ENCODE measurements at regions not wholly inside any gene's neighbourhood (a gene's known extent, or its start where the extent isn't known, plus 50 kb on each side); places are given as distances from the start of the nearest gene placed in this dataset.

- TF ChIP-seq TCF7 (CRISPR knock-in tag; IDR thresholded peaks at IDR 0.05; ENCODE audit: low read depth) = no peak
Measured at GRCh38 chr18:71426441-71426840, 1117.7 kb downstream of the CBLN2 start (continued).

DNA sequence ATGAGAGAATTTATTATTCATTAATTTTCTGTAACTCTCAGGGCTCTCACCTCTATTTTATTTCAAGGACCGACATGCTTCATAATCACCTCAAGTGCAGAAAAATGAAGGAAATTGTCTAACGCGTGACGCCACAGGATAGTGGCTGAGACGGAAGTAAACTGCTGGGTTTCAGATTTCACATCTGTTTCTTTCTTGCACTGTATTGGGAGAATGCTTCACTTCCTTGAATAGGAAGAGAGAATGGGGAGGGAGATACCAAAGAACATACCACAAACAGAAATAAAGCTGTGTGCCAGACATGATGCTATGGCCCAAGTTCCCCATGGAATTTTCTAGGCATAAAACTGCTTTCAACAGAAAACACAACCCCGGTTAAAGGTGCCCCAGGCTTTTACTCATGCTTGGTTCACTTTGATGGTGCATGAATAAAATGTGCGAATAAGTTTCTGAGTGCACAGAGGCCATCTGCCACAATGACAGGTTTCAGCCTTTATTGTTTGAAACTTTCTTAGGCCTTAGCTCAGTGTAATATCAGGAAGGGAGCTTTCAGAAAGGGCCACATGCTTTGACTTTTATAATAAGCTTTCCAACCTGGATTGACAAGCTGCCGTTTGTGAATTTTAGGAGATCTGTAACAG is 1116.4 kb downstream of the SOCS6 start:
- Mint-ChIP-seq H3K27me3 (ENCODE audit: low read depth) (peaks cover 6% of the 10 kb centered on the region; the same call in 1 of the 2 replicates), H3K27ac (no peak overlapping the region), H3K9me3 (peaks cover 73% of the 10 kb centered on the region), H3K36me3 (peaks cover 57% of the 10 kb centered on the region), H3K4me1 (no peaks in the 10 kb centered on the region), H3K4me3 (no peak overlapping the region)
- ChIA-PET POLR2A (no interaction called here), CTCF (no interaction called here)
- ATAC-seq (no peak), DNase-seq (ENCODE audit: low spot score) (no peak)
- TF ChIP-seq CREB1 (CRISPR knock-in tag; IDR thresholded peaks at IDR 0.05) (no peak), CREM (CRISPR knock-in tag; IDR thresholded peaks at IDR 0.05) (no peak), ESRRA (CRISPR knock-in tag; IDR thresholded peaks at IDR 0.05; ENCODE audit: borderline replicate concordance) (no peak), GTF2I (CRISPR knock-in tag; conservative IDR thresholded peaks at IDR 0.05) (no peak)
- TF ChIP-seq, protein P1, sequence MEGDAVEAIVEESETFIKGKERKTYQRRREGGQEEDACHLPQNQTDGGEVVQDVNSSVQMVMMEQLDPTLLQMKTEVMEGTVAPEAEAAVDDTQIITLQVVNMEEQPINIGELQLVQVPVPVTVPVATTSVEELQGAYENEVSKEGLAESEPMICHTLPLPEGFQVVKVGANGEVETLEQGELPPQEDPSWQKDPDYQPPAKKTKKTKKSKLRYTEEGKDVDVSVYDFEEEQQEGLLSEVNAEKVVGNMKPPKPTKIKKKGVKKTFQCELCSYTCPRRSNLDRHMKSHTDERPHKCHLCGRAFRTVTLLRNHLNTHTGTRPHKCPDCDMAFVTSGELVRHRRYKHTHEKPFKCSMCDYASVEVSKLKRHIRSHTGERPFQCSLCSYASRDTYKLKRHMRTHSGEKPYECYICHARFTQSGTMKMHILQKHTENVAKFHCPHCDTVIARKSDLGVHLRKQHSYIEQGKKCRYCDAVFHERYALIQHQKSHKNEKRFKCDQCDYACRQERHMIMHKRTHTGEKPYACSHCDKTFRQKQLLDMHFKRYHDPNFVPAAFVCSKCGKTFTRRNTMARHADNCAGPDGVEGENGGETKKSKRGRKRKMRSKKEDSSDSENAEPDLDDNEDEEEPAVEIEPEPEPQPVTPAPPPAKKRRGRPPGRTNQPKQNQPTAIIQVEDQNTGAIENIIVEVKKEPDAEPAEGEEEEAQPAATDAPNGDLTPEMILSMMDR (IDR thresholded peaks at IDR 0.05) = no peak

- Mint-ChIP-seq H3K27ac (no peak overlapping the region), H3K36me3 (peaks cover 52% of the 10 kb centered on the region), H3K27me3 (ENCODE audit: low read depth) (peaks cover 6% of the 10 kb centered on the region; the same call in 1 of the 2 replicates), H3K4me3 (no peak overlapping the region), H3K4me1 (no peaks in the 10 kb centered on the region), H3K9me3 (peaks cover 71% of the 10 kb centered on the region)
- no peak for DNase-seq (ENCODE audit: low spot score)
- POLR2A ChIA-PET = no interaction called here
- no peak for ATAC-seq
- CTCF ChIA-PET = no interaction called here
- TF ChIP-seq TP53 (CRISPR knock-in tag; IDR thresholded peaks at IDR 0.05) (no peak), IRF1 (CRISPR knock-in tag; IDR thresholded peaks at IDR 0.05) (no peak), PREB (CRISPR knock-in tag; IDR thresholded peaks at IDR 0.05; ENCODE audit: borderline replicate concordance) (no peak), NR1H2 (CRISPR knock-in tag; IDR thresholded peaks at IDR 0.05) (no peak), ZNF138 (CRISPR knock-in tag; conservative IDR thresholded peaks at IDR 0.05) (no peak), CBFB (CRISPR knock-in tag; IDR thresholded peaks at IDR 0.05; ENCODE audit: low read depth) (no peak), RELA (CRISPR knock-in tag; IDR thresholded peaks at IDR 0.05; ENCODE audit: borderline replicate concordance) (no peak), ELF4 (CRISPR knock-in tag; IDR thresholded peaks at IDR 0.05; ENCODE audit: low read depth) (no peak), CREM (CRISPR knock-in tag; IDR thresholded peaks at IDR 0.05) (no peak), SOX15 (CRISPR knock-in tag; IDR thresholded peaks at IDR 0.05) (no peak), NR2C2 (CRISPR knock-in tag; IDR thresholded peaks at IDR 0.05) (no peak), ZNF671 (CRISPR knock-in tag; IDR thresholded peaks at IDR 0.05) (no peak), IRF2 (CRISPR knock-in tag; IDR thresholded peaks at IDR 0.05; ENCODE audit: borderline replicate concordance, low read depth) (no peak), CDX4 (CRISPR knock-in tag; IDR thresholded peaks at IDR 0.05; ENCODE audit: borderline replicate concordance) (no peak), ETV6 (CRISPR knock-in tag; IDR thresholded peaks at IDR 0.05) (no peak), FOXJ3 (CRISPR knock-in tag; IDR thresholded peaks at IDR 0.05; ENCODE audit: borderline replicate concordance) (no peak)
- TF ChIP-seq, protein P2, sequence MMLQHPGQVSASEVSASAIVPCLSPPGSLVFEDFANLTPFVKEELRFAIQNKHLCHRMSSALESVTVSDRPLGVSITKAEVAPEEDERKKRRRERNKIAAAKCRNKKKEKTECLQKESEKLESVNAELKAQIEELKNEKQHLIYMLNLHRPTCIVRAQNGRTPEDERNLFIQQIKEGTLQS (CRISPR knock-in tag; conservative IDR thresholded peaks at IDR 0.05) = no peak
- TF ChIP-seq, protein P3, sequence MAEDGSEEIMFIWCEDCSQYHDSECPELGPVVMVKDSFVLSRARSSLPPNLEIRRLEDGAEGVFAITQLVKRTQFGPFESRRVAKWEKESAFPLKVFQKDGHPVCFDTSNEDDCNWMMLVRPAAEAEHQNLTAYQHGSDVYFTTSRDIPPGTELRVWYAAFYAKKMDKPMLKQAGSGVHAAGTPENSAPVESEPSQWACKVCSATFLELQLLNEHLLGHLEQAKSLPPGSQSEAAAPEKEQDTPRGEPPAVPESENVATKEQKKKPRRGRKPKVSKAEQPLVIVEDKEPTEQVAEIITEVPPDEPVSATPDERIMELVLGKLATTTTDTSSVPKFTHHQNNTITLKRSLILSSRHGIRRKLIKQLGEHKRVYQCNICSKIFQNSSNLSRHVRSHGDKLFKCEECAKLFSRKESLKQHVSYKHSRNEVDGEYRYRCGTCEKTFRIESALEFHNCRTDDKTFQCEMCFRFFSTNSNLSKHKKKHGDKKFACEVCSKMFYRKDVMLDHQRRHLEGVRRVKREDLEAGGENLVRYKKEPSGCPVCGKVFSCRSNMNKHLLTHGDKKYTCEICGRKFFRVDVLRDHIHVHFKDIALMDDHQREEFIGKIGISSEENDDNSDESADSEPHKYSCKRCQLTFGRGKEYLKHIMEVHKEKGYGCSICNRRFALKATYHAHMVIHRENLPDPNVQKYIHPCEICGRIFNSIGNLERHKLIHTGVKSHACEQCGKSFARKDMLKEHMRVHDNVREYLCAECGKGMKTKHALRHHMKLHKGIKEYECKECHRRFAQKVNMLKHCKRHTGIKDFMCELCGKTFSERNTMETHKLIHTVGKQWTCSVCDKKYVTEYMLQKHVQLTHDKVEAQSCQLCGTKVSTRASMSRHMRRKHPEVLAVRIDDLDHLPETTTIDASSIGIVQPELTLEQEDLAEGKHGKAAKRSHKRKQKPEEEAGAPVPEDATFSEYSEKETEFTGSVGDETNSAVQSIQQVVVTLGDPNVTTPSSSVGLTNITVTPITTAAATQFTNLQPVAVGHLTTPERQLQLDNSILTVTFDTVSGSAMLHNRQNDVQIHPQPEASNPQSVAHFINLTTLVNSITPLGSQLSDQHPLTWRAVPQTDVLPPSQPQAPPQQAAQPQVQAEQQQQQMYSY (CRISPR knock-in tag; IDR thresholded peaks at IDR 0.05) = no peak
- TF ChIP-seq, protein P1 (IDR thresholded peaks at IDR 0.05) = no peak
Measured at GRCh38 chr18:71403501-71403900, 1114.7 kb downstream of the SOCS6 start.
